Skeletal muscle tissue (tissue), 3 donors: ENCODE measurements at regions not wholly inside any gene's neighbourhood (a gene's known extent, or its start where the extent isn't known, plus 50 kb on each side); places are given as distances from the start of the nearest gene placed in this dataset.
"Not testable (repeated sequence)": the region's sequence is repeated elsewhere in the genome, so short reads cannot be mapped to it uniquely, and the experiment has no call there.

ENCODE experiments used
- H3K27ac ChIP-seq: one replicate; pipeline ENCODE4 v1.7.0; 2013; ENCODE audit warnings: mild to moderate bottlenecking, low read depth, low read length, inconsistent platforms
- H3K27me3 ChIP-seq, 3 donors: one replicate each; pipeline ENCODE4 v1.7.0; 2013; ENCODE audit warnings: low read length in 3 of 3; ENCODE audit not compliant: control insufficient read depth in 3 of 3, insufficient read depth in 3 of 3
- H3K36me3 ChIP-seq, 3 donors: one replicate each; pipeline ENCODE4 v1.7.0; 2013; ENCODE audit warnings: low read length in 3 of 3; ENCODE audit not compliant: control insufficient read depth in 3 of 3, insufficient read depth in 3 of 3
- H3K4me1 ChIP-seq, 3 donors: one replicate each; pipeline ENCODE4 v1.7.0; 2013; ENCODE audit warnings: low read length in 3 of 3, mild to moderate bottlenecking in 3 of 3; ENCODE audit not compliant: control insufficient read depth in 3 of 3, insufficient read depth in 3 of 3
- H3K4me3 ChIP-seq, 3 donors: one replicate each; pipeline ENCODE4 v1.7.0; 2013; ENCODE audit warnings: low read length in 3 of 3
- H3K9ac ChIP-seq, 3 donors: one replicate each; pipeline ENCODE4 v1.7.0; 2013; ENCODE audit warnings: low read length in 3 of 3, mild to moderate bottlenecking in 3 of 3, moderate library complexity in 2 of 3, low read depth in 1 of 3
- H3K9me3 ChIP-seq, 3 donors: one replicate each; pipeline ENCODE4 v1.7.0; 2013; ENCODE audit warnings: low read length in 3 of 3; ENCODE audit not compliant: control insufficient read depth in 3 of 3
- donor health status: Osteomylitis.

DNA sequence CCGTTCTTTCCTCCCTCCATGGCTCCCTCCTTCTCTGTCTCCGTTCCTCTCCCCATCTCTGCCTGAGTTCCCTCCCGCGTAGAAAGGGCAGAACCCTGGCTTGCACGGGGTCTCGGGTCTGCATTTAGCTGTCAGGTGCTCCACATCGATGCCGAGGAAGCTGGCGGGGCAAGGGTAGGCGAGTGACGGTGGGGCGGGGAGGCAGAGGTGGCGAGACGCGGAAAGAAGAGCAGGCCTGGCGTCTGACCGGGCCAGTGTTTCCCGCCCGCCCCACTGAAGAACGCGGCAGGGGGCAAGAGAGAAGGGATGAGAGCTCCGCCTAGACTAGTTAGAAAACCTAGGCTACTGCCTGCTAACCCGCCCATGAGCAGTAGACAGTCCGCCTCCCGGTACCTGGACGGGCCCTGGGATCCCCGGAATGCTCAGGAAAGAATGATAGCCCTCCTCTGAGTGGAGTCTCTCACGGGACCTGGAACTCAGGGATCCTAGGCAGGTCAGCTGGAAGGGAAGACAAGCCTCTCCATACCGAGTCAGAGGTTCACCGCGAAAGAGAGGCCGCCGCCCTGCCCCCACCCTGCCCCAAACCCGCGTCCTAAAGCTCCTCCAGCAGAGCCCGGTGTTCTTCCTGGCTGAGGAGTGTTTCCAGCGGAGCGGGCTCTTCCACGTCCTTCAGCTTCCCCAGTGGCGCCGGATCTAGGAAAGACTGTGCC is 357.9 kb upstream of the DEFB115 start:
- H3K4me3 ChIP-seq, H3K4me1 ChIP-seq, H3K27ac ChIP-seq, H3K36me3 ChIP-seq, H3K9ac ChIP-seq, H3K9me3 ChIP-seq: not testable (repeated sequence)
- H3K27me3 ChIP-seq, result peaks cover 3 to 22% (median 12%) of the 10 kb centered on the region in 3 donors

DNA sequence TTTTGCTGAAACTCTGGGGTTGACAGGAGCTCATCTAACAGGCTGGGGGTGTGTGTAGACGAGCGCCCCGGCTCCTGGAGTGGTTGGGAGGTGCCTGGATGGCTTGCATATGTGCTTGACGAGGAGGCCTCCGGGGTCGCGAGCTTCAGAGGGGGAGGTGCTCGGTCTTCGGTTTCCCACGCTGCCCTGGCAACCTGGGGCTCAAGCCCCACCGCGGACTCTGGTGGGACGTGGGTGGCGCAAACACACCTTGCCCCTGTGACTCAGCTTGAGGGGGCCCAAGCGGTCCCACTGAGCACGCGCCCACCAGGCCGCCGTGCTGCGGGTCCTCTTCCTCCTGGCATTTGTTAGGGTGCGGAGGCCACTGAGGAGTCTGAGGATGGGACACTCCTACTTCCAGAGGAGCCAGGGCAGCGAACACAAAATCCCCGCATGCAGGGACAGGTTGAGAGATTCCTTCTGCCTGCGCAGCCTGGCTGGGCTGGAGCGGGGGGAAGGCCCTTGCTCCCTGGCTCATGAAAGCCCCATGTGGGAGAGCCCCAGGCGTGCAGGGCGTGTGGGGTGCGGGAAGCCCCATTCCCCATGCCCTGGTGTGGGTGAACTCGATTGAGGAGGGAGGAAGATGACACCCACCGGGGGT is 357.3 kb upstream of the DEFB115 start:
- H3K4me3 ChIP-seq, H3K4me1 ChIP-seq, H3K27ac ChIP-seq, H3K9me3 ChIP-seq, H3K36me3 ChIP-seq, H3K9ac ChIP-seq: not testable (repeated sequence)
- peaks cover 0 to 15% (median 6%) of the 10 kb centered on the region in 3 donors for H3K27me3 ChIP-seq

DNA sequence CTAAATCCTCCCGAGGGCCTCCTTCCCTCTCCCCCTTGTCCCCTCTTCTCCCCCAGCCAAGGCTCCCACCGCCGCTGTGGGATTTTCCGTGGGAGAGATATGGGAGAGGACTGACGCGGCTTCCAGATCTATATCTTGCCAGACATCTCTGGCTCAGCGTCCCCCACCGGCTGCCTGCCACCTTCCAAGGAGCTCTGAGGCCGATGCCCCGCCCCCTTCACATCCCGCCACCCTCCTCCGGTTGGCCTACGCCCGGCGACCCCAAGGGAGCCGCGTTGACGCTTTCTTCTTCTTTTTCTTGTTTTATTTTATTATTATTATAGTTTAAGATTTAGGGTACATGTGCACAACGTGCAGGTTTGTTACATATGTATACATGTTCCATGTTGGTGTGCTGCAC is 352.2 kb upstream of the DEFB115 start:
- H3K4me1 ChIP-seq, H3K4me3 ChIP-seq, H3K27ac ChIP-seq, H3K9me3 ChIP-seq, H3K27me3 ChIP-seq, H3K36me3 ChIP-seq, H3K9ac ChIP-seq: not testable (repeated sequence)

DNA sequence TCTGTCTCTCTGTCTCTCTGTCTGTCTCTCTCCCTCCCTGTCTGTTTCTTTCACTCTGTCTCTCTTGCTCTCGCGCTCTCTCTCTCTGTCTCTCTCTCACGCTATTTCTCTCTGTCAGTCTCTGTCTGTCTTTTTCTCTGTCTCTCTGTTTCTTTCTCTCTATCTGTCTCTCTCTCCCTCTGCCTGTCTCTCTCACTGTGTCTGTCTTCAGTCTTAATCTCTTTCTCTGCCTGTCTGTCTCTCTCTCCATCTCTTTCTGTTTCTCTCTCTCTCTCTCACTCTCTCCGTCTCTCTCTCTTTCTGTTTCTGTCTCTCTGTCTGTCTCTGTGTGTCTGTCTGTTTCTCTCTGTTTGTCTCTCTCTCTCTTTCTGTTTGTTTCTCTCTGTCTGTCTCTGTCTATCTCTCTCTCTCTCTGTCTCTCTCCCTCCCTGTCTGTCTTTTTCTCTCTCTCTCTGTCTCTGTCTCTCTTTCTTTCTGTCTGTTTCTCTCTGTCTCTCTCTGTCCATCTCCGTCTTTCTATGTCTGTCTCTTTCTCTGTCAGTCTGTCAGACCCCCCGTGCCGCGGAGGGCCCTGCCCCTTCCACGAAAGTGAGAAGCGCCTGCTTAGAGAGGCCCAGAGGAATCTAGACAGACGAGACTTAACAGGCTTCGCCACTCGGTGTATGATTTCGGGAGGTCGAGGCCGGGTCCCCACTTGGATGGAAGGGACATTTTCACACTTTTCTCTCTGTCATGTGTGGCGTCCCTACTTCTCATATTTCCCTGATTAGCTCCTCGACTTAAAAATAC is 346.3 kb upstream of the DEFB115 start:
- no peaks in the 10 kb centered on the region for H3K9me3 ChIP-seq
- no peak overlapping the region for H3K9ac ChIP-seq
- no peaks in the 10 kb centered on the region for H3K36me3 ChIP-seq
- H3K27me3 ChIP-seq, result no peaks in the 10 kb centered on the region
- H3K27ac ChIP-seq, result no peak overlapping the region
- H3K4me1 ChIP-seq, result peaks cover 0 to 2% (median 0%) of the 10 kb centered on the region in 3 donors
- no peak overlapping the region for H3K4me3 ChIP-seq

DNA sequence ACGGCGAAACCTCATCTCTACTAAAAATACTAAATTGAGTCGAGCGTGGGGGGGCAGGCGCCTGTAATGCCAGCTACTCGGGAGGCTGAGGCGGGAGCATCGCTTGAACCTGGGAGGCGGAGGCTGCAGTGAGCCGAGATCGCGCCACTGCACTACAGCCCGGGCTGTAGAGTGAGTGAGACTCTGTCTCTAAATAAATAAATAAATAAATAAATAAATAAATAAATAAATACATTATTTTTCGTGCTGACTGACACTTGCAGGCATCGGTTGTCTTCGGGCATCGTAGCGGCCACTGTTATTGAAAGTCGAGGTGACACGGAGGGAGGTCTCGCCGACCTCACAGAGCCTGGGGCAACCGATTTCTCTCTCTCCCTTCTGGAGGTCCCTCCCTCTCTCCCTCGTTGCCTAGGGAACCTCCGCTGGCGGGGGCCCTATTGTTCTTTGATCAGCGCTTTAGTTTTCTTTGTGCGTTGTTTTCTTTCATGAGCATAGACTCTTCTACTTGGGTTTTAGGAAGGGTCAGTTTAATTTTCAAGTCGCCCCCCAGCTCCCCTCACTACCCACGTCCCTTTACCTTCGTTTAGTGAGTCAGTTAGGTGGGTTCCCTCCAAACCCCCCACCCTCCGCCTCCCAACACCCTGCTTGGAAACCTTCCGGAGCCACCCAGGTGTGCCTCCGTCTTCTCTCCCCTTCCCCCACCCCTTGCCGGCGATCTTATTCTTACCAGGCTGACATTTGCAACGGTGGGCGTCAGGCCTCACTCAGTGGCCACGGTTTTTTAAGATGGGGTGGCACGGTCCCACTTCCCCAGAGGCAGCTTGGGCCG is 345.4 kb upstream of the DEFB115 start:
- H3K27ac ChIP-seq, H3K9me3 ChIP-seq, H3K36me3 ChIP-seq, H3K4me1 ChIP-seq, H3K4me3 ChIP-seq, H3K27me3 ChIP-seq, H3K9ac ChIP-seq: not testable (repeated sequence)

DNA sequence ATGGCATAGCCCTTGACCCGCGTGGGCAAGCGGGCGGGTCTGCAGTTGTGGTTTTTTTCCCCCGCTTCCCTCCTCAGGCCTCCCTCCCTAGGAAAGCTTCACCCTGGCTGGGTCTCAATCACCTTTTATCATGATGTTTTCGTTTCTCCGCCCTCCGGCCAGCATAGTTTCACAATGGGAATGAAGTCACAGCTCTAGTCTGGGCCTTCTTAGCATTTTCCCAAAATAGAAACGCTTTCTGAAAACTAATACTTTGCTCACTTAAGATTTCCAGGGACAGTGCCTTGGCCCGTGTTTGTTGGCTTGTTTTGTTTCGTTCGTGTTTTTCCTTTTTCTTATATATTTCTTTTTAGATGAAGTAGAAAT is 344.8 kb upstream of the DEFB115 start:
- not testable (repeated sequence) for H3K36me3 ChIP-seq, H3K9me3 ChIP-seq, H3K27ac ChIP-seq, H3K4me1 ChIP-seq, H3K27me3 ChIP-seq
- H3K9ac ChIP-seq, result peak overlapping the region in 1 of 3 donors; percentile 43
- peak overlapping the region in 1 of 3 donors; percentile 23 for H3K4me3 ChIP-seq

DNA sequence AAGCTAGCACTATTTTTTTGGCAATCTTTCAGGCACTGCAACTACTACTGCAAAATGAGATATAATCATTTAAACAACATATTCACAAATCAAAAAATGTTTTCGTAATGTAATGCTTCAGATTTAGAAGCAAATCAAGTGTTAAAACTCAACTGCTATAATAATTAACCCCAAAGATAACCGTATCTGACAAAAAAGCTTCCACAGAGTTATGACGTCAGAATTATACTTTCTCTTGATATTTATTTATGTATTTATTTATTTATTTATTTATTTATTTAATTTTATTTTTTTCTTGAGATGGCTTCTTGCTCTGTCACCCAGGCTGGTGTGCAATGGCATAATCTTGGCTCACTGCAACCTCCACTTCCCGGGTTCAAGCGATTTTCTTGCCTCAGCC is 341.1 kb upstream of the DEFB115 start:
- H3K27ac ChIP-seq, H3K4me1 ChIP-seq: not testable (repeated sequence)

DNA sequence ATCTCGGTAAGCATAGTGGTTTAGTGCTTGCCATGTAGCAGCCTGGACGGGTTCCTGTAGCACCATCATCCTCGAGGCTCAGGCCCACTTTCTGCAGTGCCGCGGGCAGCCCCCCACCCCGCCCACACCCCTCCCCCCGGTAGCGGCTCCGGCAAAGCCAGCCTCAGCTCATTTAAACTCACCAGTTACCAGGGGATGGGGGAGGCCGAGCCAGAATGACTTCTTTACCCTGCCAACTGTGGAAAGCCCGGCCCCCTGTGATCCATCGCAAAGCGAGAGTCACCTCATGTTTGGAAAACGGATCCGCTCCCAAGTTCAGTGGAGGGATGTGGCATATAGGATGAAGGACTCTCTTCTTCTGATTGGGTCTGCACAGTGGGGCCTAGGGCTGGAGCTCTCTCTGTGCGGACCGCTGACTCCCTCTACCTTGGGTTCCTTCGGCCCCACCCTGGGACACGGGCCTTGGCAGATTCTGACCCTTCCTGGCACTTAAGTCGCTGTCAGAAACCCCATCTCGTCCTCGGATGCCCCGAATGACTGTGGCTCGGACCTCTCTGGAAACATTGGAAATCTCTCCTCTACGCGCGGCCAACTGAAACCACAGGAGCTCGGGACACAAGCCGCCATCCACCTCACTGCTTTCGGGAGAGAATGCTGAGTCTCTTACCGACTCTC is 337.8 kb upstream of the DEFB115 start:
- H3K27me3 ChIP-seq, result no peaks in the 10 kb centered on the region
- H3K27ac ChIP-seq, result no peak overlapping the region
- H3K36me3 ChIP-seq, result no peaks in the 10 kb centered on the region
- no peak overlapping the region for H3K4me3 ChIP-seq
- no peaks in the 10 kb centered on the region for H3K9me3 ChIP-seq
- no peak overlapping the region for H3K9ac ChIP-seq
- no peaks in the 10 kb centered on the region for H3K4me1 ChIP-seq

More for the DNA sequence above, 341.1 kb upstream of the DEFB115 start:
- H3K36me3 ChIP-seq, H3K4me3 ChIP-seq, H3K27me3 ChIP-seq, H3K9me3 ChIP-seq, H3K9ac ChIP-seq: not testable (repeated sequence)

DNA sequence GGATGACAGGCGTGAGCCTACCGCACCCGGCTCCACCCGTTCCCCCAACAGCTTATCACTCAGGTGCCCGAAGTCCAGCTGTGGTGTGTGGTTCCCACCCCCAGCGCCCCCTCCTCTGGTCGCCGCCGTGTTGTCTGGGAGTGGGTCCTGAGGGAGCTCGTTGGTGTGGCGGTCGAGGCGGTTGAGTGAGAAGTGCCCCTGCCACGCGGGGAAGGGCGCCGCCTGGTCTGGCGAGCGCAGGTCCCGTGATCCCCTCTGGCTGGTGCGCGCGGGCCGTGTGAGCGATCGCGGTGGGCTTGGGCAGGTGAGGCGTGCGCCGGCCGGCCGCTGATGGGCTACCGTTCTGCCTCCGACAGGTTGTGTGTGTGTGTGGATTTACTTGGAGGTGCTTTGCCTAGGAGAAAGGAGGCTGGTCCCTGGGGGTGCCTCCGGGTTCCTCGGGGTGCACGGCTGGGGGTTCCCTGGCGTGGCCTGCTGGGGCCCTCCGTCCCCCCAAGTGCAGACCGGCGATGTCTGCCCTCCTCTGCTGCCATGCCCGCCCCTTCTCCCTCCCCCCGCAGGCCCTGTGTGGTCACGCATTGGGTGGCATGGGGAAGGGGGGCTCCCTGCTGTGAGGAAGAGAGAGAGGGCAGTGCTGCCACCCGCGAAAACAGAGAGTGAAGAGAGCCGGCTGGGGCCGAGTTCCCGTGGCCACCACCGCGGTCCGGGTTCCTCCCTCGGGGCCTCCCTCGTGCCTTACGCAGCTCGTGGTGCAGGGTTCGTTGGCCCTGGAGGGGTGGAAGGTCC is 336.0 kb upstream of the DEFB115 start:
- no peak overlapping the region for H3K4me3 ChIP-seq
- H3K4me1 ChIP-seq, result no peaks in the 10 kb centered on the region
- H3K9me3 ChIP-seq, result no peaks in the 10 kb centered on the region
- no peaks in the 10 kb centered on the region for H3K36me3 ChIP-seq
- no peak overlapping the region for H3K9ac ChIP-seq
- no peaks in the 10 kb centered on the region for H3K27me3 ChIP-seq
- no peak overlapping the region for H3K27ac ChIP-seq
